CD4-positive, alpha-beta T cell treated with Interleukin-10 for 1 hour (primary cell): ENCODE measurements at regions not wholly inside any gene's neighbourhood (a gene's known extent, or its start where the extent isn't known, plus 50 kb on each side); places are given as distances from the start of the nearest gene placed in this dataset.

Experiments
- DNase-seq: peaks from one replicate; pipeline ENCODE4 v3.0.0-alpha.2; 2020

DNA sequence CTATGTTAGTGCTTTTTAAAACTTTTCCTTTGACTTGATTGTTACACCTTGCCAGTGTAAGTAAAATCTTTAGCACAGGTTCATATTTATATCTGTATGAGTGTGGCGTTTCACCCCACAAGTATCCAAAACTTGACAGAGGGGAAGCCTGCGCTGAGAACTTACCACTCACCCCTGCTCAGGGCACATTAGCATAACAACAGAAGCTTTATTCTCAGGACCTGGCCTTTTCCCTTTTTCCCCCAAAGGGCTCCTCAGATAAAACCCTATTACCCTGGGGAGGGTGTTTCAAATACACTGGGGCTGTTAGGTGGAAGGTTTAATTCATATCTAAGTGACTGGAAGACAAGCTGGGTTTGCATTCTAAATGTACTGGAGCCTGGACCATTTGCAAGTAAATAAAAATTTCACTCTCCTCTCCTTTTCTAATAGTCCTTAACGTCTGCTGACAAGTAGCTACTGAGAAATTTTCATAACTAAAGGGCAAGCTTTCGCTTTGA is 276.6 kb downstream of the RNF152 start:
- no peak for DNase-seq

DNA sequence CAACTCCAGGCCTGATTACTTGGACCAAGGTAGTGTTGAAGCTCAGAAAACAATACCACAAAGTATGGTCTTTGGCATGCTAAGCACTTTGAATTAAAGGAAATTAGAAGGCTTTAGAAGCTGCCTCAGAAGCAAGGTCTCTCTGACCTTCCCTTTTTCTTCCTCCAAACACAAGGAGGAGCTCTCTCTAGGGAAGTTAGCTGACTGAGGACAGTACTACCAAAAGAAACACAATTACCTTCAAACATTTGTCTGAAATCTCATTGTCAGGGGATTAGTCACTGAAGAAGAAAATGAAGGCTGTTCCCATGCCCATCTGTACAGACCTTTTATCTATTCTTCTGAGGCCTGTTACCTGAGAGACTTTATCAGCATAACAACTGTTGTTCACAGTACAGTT is 279.3 kb downstream of the CDH20 start:
- no peak for DNase-seq

DNA sequence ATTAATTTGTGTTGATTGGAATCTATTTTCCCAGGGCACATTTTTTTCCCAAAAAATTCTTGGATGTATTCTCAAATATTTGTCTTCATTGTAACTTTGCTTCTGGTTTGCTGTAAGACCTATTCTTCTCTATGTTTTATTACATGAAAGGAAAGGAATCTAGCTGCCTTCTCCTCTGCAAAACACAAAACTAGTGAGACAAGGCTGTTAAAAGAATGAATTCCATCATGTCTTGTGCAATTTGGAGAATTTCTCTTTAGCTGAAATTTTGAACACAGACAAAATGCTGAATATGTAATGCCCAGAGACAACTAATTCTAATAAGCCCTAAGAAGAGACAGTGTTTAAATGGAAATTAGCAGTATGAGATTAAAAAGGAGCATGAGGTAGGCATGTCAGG is 275.9 kb downstream of the CDH20 start:
- no peak for DNase-seq

DNA sequence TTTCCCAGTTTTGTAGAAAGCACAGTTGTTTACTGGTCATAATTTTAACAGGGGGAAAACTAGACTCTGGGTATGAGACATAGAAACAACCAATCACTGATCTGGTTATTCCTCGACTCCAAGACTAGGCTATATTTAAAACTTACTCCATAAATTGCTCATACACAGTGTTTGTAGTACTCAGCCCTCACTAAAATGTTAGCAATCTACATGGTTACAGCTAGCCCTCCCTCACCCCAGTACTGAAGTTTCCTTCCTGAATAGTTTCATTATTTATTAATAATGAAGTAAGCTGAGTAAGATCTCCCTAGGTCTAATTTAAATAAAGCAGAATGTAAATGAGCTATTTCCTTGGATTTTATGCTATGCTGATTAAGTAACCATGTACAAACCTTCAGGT is 275.1 kb downstream of the CDH20 start:
- DNase-seq, result no peak

DNA sequence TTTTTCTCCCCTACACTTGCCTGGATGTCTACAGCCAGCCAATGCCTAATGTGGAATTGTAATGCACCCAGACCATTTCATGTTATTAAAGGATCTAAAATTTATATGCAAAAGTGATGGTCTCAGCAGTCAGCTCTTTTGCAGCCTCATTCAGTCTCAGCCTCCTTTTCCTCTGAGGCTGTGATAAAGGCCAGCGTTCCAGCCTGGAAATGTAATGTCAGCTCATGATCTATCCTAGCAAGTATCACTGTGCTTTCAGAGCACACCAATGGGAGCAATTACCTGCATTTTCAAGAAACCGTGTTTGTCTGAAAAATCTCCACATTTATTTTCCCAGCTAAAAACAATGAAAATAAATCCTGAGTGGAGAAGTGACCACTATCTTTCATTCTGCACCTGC is 274.6 kb downstream of the CDH20 start:
- no peak for DNase-seq

DNA sequence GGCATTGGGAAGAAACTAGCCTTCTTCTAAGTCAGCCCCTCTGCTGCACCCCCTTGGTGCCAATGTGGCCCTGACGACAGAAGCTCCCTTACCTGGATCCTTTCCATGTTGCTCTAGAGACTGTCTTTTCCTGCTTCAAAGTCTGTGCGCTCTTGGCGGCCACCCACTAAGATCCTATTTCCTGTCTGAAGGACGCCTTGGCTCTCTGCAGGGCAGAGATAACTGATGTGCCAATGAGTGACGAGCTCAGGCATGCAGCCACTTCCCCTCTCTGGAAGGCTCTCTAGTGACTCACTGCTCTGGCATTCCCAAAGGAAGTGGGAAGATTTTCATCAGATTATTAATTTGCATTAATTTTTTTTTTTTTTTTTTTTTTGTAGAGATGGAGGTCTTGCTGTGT is 273.5 kb downstream of the CDH20 start:
- DNase-seq, result no peak

DNA sequence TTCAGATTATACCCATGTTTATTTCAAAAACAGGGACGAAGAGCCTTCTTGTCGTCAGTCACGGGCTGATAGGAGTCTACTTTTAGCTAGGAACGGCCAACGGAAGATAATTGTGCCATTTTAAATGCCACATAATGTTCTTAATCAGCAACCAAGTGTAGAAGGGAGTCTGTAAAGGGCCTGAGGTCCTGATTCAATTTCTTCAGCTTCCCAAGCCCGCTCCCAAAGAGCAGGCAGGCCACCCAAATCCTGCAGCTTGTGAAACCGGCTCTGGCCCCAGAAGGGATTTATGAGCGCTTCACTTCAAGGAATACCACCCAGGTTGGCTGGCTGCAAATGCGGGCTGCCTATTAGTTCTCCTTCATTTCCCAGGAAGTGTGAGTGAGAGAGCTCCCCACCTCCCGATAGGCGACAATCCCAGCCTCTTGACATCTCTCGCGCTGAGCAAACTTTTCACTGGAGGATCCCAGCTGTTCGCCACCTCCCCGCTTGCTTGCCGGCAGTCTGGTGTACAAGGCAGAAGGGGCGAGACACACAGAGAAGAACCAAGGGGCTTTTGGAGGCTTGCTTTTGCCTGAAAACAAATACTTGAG is 272.9 kb downstream of the CDH20 start:
- no peak for DNase-seq

DNA sequence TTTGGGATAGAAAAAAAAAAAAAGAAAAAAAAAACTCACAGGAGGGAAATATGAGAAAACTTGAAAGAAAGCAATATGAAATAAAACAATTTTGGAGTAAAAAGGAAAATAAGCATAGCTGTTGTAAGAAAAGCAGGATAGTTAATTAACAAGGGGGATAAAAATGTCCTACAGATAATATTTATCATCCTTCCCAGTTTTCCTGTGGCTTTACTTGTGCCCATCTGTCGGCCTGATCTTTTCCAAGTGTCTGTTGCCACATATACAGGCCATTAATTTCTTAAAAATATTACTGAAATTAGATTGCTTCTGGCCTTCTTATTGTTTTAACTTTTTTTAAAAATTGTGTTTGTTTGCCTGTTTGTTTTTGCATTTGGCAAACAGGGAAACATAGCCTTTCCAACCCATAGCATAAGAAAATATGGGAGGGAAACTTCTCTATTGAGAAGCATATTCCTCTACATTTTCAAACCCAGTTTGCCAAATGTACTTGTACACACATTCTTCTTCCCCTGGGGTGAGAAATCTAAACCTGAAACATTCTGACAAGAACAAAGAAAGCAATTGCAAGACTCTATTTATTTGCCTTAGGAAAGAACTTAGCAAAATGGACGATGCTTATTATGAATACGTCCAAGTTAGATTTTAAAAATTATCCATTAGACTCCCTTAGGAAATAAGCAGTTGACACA is 272.3 kb downstream of the CDH20 start:
- DNase-seq, result no peak
